ENCODE measurements at regions not wholly inside any gene's neighbourhood (a gene's known extent, or its start where the extent isn't known, plus 50 kb on each side); places are given as distances from the start of the nearest gene placed in this dataset.

DNA sequence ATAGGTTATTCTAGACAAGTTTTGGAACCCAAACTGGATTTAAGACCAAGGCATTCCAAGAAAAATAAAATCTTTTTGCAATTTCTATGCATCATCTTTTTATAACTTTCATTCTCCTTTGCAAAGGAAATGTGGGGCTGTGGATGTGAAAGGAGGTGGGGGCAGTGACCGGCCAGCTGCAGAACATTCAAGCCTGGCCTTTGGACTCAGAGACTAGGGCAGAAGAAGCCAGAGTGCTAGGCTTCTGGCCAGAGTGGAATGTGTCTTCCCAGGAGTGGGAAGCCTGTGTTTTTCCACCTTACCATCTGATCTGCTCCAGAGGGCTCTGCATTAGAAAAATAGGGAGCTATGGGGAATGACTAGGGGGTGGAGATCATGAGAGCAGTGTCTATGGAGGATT lies 148.5 kb downstream of the C9orf152 start:
- TF ChIP-seq, protein P1, sequence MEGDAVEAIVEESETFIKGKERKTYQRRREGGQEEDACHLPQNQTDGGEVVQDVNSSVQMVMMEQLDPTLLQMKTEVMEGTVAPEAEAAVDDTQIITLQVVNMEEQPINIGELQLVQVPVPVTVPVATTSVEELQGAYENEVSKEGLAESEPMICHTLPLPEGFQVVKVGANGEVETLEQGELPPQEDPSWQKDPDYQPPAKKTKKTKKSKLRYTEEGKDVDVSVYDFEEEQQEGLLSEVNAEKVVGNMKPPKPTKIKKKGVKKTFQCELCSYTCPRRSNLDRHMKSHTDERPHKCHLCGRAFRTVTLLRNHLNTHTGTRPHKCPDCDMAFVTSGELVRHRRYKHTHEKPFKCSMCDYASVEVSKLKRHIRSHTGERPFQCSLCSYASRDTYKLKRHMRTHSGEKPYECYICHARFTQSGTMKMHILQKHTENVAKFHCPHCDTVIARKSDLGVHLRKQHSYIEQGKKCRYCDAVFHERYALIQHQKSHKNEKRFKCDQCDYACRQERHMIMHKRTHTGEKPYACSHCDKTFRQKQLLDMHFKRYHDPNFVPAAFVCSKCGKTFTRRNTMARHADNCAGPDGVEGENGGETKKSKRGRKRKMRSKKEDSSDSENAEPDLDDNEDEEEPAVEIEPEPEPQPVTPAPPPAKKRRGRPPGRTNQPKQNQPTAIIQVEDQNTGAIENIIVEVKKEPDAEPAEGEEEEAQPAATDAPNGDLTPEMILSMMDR (IDR thresholded peaks at IDR 0.05): no peak
- no peak overlapping the region for H3K4me3 Mint-ChIP-seq
- H3K9me3 Mint-ChIP-seq: no peaks in the 10 kb centered on the region
- no peak for DNase-seq
- peak overlapping the region; percentile 24 for H3K27ac Mint-ChIP-seq
- H3K4me1 Mint-ChIP-seq (ENCODE audit: low read depth): peaks cover 61% of the 10 kb centered on the region
- no peaks in the 10 kb centered on the region; the same call in 1 of the 2 replicates for H3K27me3 Mint-ChIP-seq (ENCODE audit: insufficient read depth)
- peaks cover 43% of the 10 kb centered on the region for H3K36me3 Mint-ChIP-seq (ENCODE audit: low read depth)

DNA sequence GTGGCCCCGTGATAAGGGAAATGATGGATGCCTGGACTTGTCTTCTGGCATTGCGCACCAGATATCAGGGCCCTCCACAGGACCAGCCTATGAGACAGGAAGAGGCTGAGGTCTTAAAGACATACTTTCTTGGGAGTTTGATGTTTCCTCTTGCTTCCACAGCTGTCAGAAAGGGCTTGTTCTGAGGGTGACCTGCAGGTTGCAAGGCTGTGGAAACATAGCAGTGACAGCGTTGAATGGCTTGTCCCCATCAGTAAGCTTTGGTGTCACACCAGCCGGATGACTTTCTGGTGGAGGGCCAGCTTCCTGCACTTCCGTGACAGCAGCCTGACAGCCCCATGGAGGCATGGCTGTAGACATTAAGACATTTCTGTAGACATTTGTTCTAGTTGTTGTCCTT lies 143.2 kb downstream of the C9orf152 start:
- peaks cover 47% of the 10 kb centered on the region for H3K36me3 Mint-ChIP-seq (ENCODE audit: low read depth)
- H3K9me3 Mint-ChIP-seq: no peaks in the 10 kb centered on the region
- TF ChIP-seq, protein P1 (IDR thresholded peaks at IDR 0.05): no peak
- peaks cover 76% of the 10 kb centered on the region for H3K4me1 Mint-ChIP-seq (ENCODE audit: low read depth)
- H3K4me3 Mint-ChIP-seq: no peak overlapping the region
- no peak for DNase-seq
- no peaks in the 10 kb centered on the region; the same call in 1 of the 2 replicates for H3K27me3 Mint-ChIP-seq (ENCODE audit: insufficient read depth)
- H3K27ac Mint-ChIP-seq: no peak overlapping the region

DNA sequence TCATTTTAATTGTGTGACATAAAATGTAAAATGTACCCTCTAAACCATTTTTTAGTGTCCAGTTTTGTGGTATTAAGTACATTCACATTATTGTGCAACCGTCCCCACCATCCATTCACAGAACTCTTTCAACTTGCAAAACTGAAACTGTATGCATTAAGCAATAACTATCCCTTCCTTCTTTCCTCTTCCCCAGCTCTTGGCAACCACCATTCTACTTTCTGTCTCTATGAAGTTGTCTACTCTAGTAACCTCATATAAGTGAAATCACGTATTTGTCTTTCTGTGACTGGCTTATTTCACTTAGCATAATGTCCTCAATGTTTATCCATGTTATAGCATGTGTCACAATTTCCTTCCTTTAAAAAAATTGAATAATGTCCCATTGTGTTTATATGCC lies 142.4 kb downstream of the C9orf152 start:
- Mint-ChIP-seq H3K9me3 (no peaks in the 10 kb centered on the region), H3K4me3 (no peak overlapping the region), H3K36me3 (ENCODE audit: low read depth) (peaks cover 53% of the 10 kb centered on the region), H3K27ac (no peak overlapping the region; the same call in 1 of the 2 replicates), H3K4me1 (ENCODE audit: low read depth) (peaks cover 82% of the 10 kb centered on the region), H3K27me3 (ENCODE audit: insufficient read depth) (no peaks in the 10 kb centered on the region; the same call in 1 of the 2 replicates)
- DNase-seq: no peak
- TF ChIP-seq, protein P1 (IDR thresholded peaks at IDR 0.05): no peak

DNA sequence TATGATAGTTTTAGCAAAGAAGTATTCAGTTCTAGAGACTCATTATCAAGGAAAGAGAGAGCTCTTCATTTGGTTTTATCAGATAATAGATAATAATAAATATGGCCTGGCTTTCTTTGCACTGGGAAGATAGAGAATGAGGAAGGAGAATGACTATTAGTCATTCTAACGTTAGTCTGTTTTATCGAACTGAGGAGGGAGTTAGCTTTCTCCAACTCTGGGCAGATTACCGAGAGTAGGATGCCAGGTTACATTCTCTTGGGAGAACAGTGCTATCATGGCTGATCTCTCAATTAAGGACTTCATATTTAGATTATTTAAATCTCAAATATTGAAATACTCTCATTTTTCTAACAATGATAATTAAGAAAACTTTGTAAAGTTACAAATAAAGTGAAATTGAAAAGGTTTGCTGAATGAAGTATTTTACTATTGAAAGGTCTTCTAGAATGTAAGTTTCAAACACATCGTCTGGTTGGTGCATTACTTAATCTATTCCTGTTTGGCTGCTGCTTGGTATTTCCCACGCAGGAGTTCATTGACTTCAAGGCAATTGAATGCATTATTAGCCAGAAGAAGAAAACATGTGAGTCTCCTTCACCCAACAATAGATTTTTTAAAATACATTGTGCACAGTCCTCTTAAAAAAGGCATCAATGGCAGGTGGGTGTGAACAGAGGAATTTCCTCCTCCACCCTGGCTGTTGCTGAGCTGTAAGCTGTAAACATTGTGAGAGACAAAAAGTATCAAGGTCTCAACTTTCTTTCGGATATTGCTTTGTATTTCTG lies 140.8 kb downstream of the C9orf152 start:
- Mint-ChIP-seq H3K4me1 (ENCODE audit: low read depth) (peaks cover 90% of the 10 kb centered on the region), H3K27ac (peak overlapping the region; percentile 72), H3K9me3 (no peaks in the 10 kb centered on the region), H3K4me3 (no peak overlapping the region), H3K36me3 (ENCODE audit: low read depth) (peaks cover 53% of the 10 kb centered on the region), H3K27me3 (ENCODE audit: insufficient read depth) (no peaks in the 10 kb centered on the region; the same call in 1 of the 2 replicates)
- TF ChIP-seq, protein P1 (IDR thresholded peaks at IDR 0.05): no peak
- no peak for DNase-seq

DNA sequence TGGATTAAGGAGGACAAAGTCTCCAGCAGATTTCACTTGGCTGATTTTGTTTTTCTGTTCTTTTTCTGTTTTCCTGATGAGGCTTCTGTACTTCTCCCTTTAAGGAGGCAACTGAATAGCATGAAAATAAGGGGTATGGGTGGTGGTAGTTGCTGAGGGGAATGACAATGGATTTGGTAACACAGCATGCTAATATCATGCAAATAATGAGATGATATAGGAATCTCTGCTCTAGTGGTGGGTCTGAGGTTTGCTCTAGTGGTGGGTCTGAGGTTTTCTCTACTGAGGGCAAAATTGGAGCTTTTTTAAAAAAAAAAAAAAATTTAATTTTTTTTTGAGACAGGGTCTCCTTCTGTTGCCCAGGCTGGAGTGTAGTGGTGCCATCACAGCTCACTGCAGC lies 139.7 kb downstream of the C9orf152 start:
- peak overlapping the region; percentile 75 for H3K27ac Mint-ChIP-seq
- DNase-seq: no peak
- no peaks in the 10 kb centered on the region; the same call in 1 of the 2 replicates for H3K27me3 Mint-ChIP-seq (ENCODE audit: insufficient read depth)
- peaks cover 90% of the 10 kb centered on the region for H3K4me1 Mint-ChIP-seq (ENCODE audit: low read depth)
- peak overlapping the region; percentile 12; the same call in 1 of the 2 replicates for H3K4me3 Mint-ChIP-seq
- TF ChIP-seq, protein P1 (IDR thresholded peaks at IDR 0.05): 0 out of 2 replicates have a peak, but pooled peaks have one; percentile 13
- H3K36me3 Mint-ChIP-seq (ENCODE audit: low read depth): peaks cover 48% of the 10 kb centered on the region
- no peaks in the 10 kb centered on the region for H3K9me3 Mint-ChIP-seq

All from HFFc6 (cell line).